DND-41 (cell line): ENCODE measurements at regions not wholly inside any gene's neighbourhood (a gene's known extent, or its start where the extent isn't known, plus 50 kb on each side); places are given as distances from the start of the nearest gene placed in this dataset.

Experiments
- ATAC-seq: fragments of 200-7000 bp; cut with Tn5 transposase; 3 replicates; pipeline ENCODE4 v1.9.1; 2021; ENCODE audit warnings: low read depth; ENCODE audit not compliant: insufficient read depth
- DNase-seq: peaks from one replicate; pipeline ENCODE4 v3.0.0-alpha.2; 2020
- H2AFZ ChIP-seq: 2 replicates; pipeline ENCODE4 v1.6.0; 2012; ENCODE audit warnings: low read depth, low read length
- H3K27ac ChIP-seq: 2 replicates; pipeline ENCODE4 v1.5.1; 2012; ENCODE audit warnings: low read length, inconsistent platforms
- H3K27me3 ChIP-seq: fragments of 200-600 bp; sonication (generic); 2 replicates; pipeline ENCODE4 v1.6.0; 2012; ENCODE audit warnings: low read length, mild to moderate bottlenecking, inconsistent platforms; ENCODE audit not compliant: insufficient read depth, poor library complexity
- H3K36me3 ChIP-seq: 2 replicates; pipeline ENCODE4 v1.5.1; 2012; ENCODE audit warnings: low read length, inconsistent platforms; ENCODE audit not compliant: insufficient read depth
- H3K4me1 ChIP-seq: 2 replicates; pipeline ENCODE4 v1.5.1; 2012; ENCODE audit warnings: mild to moderate bottlenecking, low read length; ENCODE audit not compliant: insufficient read depth
- H3K4me2 ChIP-seq: 2 replicates; pipeline ENCODE4 v1.6.0; 2012; ENCODE audit warnings: mild to moderate bottlenecking, moderate library complexity, low read length, inconsistent platforms; ENCODE audit not compliant: insufficient read depth
- H3K4me3 ChIP-seq, 2 experiments: fragments of 200-600 bp in 1 of 2; shearing (Covaris generic) in 1 of 2; 2 replicates each; pipeline ENCODE4 v1.5.1; 2012 to 2016; ENCODE audit warnings: inconsistent platforms in 2 of 2, low read length in 2 of 2, mild to moderate bottlenecking in 2 of 2, low read depth in 1 of 2, moderate library complexity in 1 of 2
- H3K79me2 ChIP-seq: 2 replicates; pipeline ENCODE4 v1.6.0; 2012; ENCODE audit warnings: low read length, inconsistent platforms; ENCODE audit not compliant: insufficient read depth
- H3K9ac ChIP-seq: 2 replicates; pipeline ENCODE4 v1.6.0; 2012; ENCODE audit warnings: low read depth, mild to moderate bottlenecking, inconsistent platforms, low read length, moderate library complexity
- H3K9me3 ChIP-seq: 2 replicates; pipeline ENCODE4 v1.5.1; 2012; ENCODE audit warnings: low read length, moderate library complexity, mild to moderate bottlenecking, inconsistent platforms; ENCODE audit not compliant: insufficient read depth, severe bottlenecking
- H4K20me1 ChIP-seq: 2 replicates; pipeline ENCODE4 v1.6.0; 2012; ENCODE audit warnings: low read length; ENCODE audit not compliant: insufficient read depth
- CTCF ChIP-seq: IDR thresholded peaks from 2 replicates; pipeline ENCODE4 v1.5.1; 2012; ENCODE audit warnings: borderline replicate concordance, low read length, moderate library complexity, mild to moderate bottlenecking; ENCODE audit not compliant: poor library complexity, severe bottlenecking; ENCODE audit errors: extremely low read depth
- EZH2 ChIP-seq: IDR thresholded peaks from 3 replicates; pipeline ENCODE4 v1.6.1; 2012; ENCODE audit warnings: borderline replicate concordance, low read depth, mild to moderate bottlenecking, moderate library complexity, low read length, inconsistent platforms; ENCODE audit not compliant: severe bottlenecking

- Histone ChIP-seq H3K4me1 (no peaks in the 10 kb centered on the region), H3K27ac (no peak overlapping the region), H3K4me2 (no peak overlapping the region), H3K9me3 (no peaks in the 10 kb centered on the region), H3K9ac (no peak overlapping the region), H2AFZ (no peak overlapping the region), H3K27me3 (no peaks in the 10 kb centered on the region), H3K4me3 (no peak overlapping the region), H3K36me3 (no peaks in the 10 kb centered on the region), H4K20me1 (no peaks in the 10 kb centered on the region), H3K79me2 (no peaks in the 10 kb centered on the region)
- no peak for TF ChIP-seq EZH2
- TF ChIP-seq CTCF, result no peak
- no peak for DNase-seq
- ATAC-seq, result no peak
Observed at GRCh38 chr7:125241548-125241947, 311.9 kb upstream of the POT1 start.

GRCh38 chr7:125222596-125222995 is 293.0 kb upstream of the POT1 start:
- TF ChIP-seq EZH2 (no peak), CTCF (no peak)
- no peak overlapping the region for H3K9ac ChIP-seq
- no peaks in the 10 kb centered on the region for H3K79me2 ChIP-seq
- no peaks in the 10 kb centered on the region for H3K36me3 ChIP-seq
- no peak overlapping the region for H3K4me2 ChIP-seq
- no peaks in the 10 kb centered on the region for H3K4me1 ChIP-seq
- no peak overlapping the region for H3K4me3 ChIP-seq
- H3K9me3 ChIP-seq, result no peaks in the 10 kb centered on the region
- H4K20me1 ChIP-seq, result no peaks in the 10 kb centered on the region
- DNase-seq (no peak), ATAC-seq (no peak)
- H3K27me3 ChIP-seq, result no peaks in the 10 kb centered on the region
- H3K27ac ChIP-seq, result no peak overlapping the region
- H2AFZ ChIP-seq, result no peak overlapping the region

- H3K36me3 ChIP-seq, result no peaks in the 10 kb centered on the region
- TF ChIP-seq EZH2, result no peak
- TF ChIP-seq CTCF, result no peak
- no peaks in the 10 kb centered on the region for H3K9me3 ChIP-seq
- H4K20me1 ChIP-seq, result no peaks in the 10 kb centered on the region
- H3K4me2 ChIP-seq, result no peak overlapping the region
- no peaks in the 10 kb centered on the region for H3K4me1 ChIP-seq
- H3K27me3 ChIP-seq, result no peaks in the 10 kb centered on the region
- H3K79me2 ChIP-seq, result no peaks in the 10 kb centered on the region
- H2AFZ ChIP-seq, result no peak overlapping the region
- no peak overlapping the region for H3K9ac ChIP-seq
- ATAC-seq (no peak), DNase-seq (no peak)
- H3K27ac ChIP-seq, result no peak overlapping the region
- no peak overlapping the region for H3K4me3 ChIP-seq
Observed at GRCh38 chr7:125218076-125218475, 288.5 kb upstream of the POT1 start.

GRCh38 chr7:125201002-125201401 is 271.4 kb upstream of the POT1 start:
- Histone ChIP-seq H3K79me2 (no peaks in the 10 kb centered on the region), H3K9me3 (no peaks in the 10 kb centered on the region), H3K27me3 (no peaks in the 10 kb centered on the region), H2AFZ (no peak overlapping the region), H3K4me1 (no peaks in the 10 kb centered on the region), H3K36me3 (no peaks in the 10 kb centered on the region), H3K9ac (no peak overlapping the region), H3K4me3 (no peak overlapping the region), H4K20me1 (no peaks in the 10 kb centered on the region), H3K27ac (no peak overlapping the region), H3K4me2 (no peak overlapping the region)
- no peak for ATAC-seq
- TF ChIP-seq CTCF (no peak), EZH2 (no peak)
- no peak for DNase-seq
